Activated naive CD8-positive, alpha-beta T cell (primary cell): ENCODE measurements at regions not wholly inside any gene's neighbourhood (a gene's known extent, or its start where the extent isn't known, plus 50 kb on each side); places are given as distances from the start of the nearest gene placed in this dataset.
"Not testable (repeated sequence)": the region's sequence is repeated elsewhere in the genome, so short reads cannot be mapped to it uniquely, and the experiment has no call there.

Experiments
- H3K27ac Mint-ChIP-seq: one replicate; pipeline ENCODE4 v1.8.0; 2021; ENCODE audit warnings: mixed read lengths
- H3K27me3 Mint-ChIP-seq: one replicate; pipeline ENCODE4 v1.8.0; 2021; ENCODE audit warnings: mixed read lengths
- H3K36me3 Mint-ChIP-seq: one replicate; pipeline ENCODE4 v1.8.0; 2021; ENCODE audit warnings: mixed read lengths
- H3K4me1 Mint-ChIP-seq: one replicate; pipeline ENCODE4 v1.8.0; 2021; ENCODE audit warnings: low read depth, mixed read lengths
- H3K4me3 Mint-ChIP-seq: one replicate; pipeline ENCODE4 v1.8.0; 2021; ENCODE audit warnings: mild to moderate bottlenecking, mixed read lengths
- H3K9me3 Mint-ChIP-seq: one replicate; pipeline ENCODE4 v1.8.0; 2021; ENCODE audit warnings: low read depth, mixed read lengths

GRCh38 chr13:90702050-90702449 is 645.4 kb upstream of the MIR17HG start:
- H3K27ac Mint-ChIP-seq = no peak overlapping the region
- no peak overlapping the region for H3K4me3 Mint-ChIP-seq

DNA sequence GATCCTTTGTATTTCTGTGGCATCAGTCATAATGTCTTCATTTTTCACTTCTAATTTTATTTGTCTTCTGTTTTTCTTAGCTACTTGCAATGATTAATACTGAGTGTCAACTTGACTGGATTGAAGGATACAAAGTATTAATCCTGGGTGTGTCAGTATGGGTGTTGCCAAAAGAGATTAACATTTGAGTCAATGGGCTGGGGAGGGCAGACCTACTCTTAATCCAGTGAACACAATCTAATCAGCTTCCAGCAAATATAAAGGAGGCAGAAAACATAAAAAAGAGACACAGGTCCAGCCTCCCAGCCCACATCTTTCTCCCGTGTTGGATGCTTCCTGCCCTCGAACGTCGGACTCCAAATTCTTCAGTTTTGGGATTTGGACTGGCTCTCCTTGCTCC is 640.9 kb upstream of the MIR17HG start:
- Mint-ChIP-seq H3K4me1 (no peaks in the 10 kb centered on the region), H3K27me3 (no peaks in the 10 kb centered on the region), H3K9me3 (no peaks in the 10 kb centered on the region)

More at GRCh38 chr13:90702050-90702449, 645.4 kb upstream of the MIR17HG start:
- H3K36me3 Mint-ChIP-seq = no peaks in the 10 kb centered on the region
- no peaks in the 10 kb centered on the region for H3K4me1 Mint-ChIP-seq
- no peaks in the 10 kb centered on the region for H3K27me3 Mint-ChIP-seq
- no peaks in the 10 kb centered on the region for H3K9me3 Mint-ChIP-seq

GRCh38 chr13:90708128-90708527 is 639.4 kb upstream of the MIR17HG start:
- no peak overlapping the region for H3K4me3 Mint-ChIP-seq
- H3K27ac Mint-ChIP-seq = no peak overlapping the region

More for the DNA sequence above, 640.9 kb upstream of the MIR17HG start:
- no peak overlapping the region for H3K27ac Mint-ChIP-seq
- no peak overlapping the region for H3K4me3 Mint-ChIP-seq
- no peaks in the 10 kb centered on the region for H3K36me3 Mint-ChIP-seq

GRCh38 chr13:90709319-90709718 is 638.2 kb upstream of the MIR17HG start:
- H3K9me3 Mint-ChIP-seq = no peaks in the 10 kb centered on the region
- no peak overlapping the region for H3K4me3 Mint-ChIP-seq
- H3K4me1 Mint-ChIP-seq = no peaks in the 10 kb centered on the region
- H3K27me3 Mint-ChIP-seq = no peaks in the 10 kb centered on the region
- no peaks in the 10 kb centered on the region for H3K36me3 Mint-ChIP-seq
- no peak overlapping the region for H3K27ac Mint-ChIP-seq

More at GRCh38 chr13:90708128-90708527, 639.4 kb upstream of the MIR17HG start:
- Mint-ChIP-seq H3K4me1 (no peaks in the 10 kb centered on the region), H3K27me3 (no peaks in the 10 kb centered on the region), H3K36me3 (no peaks in the 10 kb centered on the region), H3K9me3 (no peaks in the 10 kb centered on the region)

- H3K9me3 Mint-ChIP-seq = no peaks in the 10 kb centered on the region
- H3K27me3 Mint-ChIP-seq = no peaks in the 10 kb centered on the region
- no peak overlapping the region for H3K4me3 Mint-ChIP-seq
Observed at GRCh38 chr13:90710164-90710759, 637.2 kb upstream of the MIR17HG start.

DNA sequence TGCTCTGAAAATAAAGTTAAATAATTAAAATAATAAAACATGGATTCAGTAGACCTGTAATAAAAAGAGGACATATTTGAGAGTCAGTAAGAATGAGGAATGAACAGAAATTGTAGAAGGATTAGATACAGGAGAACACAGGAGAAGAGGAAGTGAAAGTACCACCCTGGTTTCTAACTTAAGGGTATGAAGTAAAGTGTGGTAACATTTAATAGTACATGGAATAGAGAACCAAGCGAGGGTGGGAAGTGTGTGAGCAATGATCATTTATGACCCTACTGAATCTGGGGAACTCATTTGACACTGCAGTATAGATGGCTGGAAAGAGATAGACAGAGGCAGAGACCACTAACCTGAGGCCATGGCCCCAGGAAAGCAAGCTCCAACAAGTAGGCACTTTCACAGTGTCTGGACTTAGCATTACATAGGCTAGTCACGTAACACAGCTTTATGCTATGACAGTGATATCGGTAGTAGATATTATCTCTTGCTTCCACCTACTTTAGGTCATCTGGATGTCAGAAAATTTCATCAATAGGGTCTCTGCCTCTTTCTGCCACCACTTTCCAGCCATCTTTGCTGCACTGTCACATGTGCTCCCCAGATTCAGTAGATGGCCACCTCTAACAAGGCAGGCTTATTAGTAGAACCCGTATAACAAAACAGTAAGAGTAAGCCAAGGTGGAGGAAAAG is 633.9 kb upstream of the MIR17HG start:
- no peak overlapping the region for H3K4me3 Mint-ChIP-seq
- no peaks in the 10 kb centered on the region for H3K9me3 Mint-ChIP-seq
- H3K27ac Mint-ChIP-seq = no peak overlapping the region
- H3K4me1 Mint-ChIP-seq = no peaks in the 10 kb centered on the region
- no peaks in the 10 kb centered on the region for H3K36me3 Mint-ChIP-seq
- H3K27me3 Mint-ChIP-seq = no peaks in the 10 kb centered on the region

More at GRCh38 chr13:90710164-90710759, 637.2 kb upstream of the MIR17HG start:
- Mint-ChIP-seq H3K4me1 (no peaks in the 10 kb centered on the region), H3K36me3 (no peaks in the 10 kb centered on the region), H3K27ac (no peak overlapping the region)

GRCh38 chr13:90715485-90715884 is 632.0 kb upstream of the MIR17HG start:
- H3K9me3 Mint-ChIP-seq = no peaks in the 10 kb centered on the region
- no peaks in the 10 kb centered on the region for H3K27me3 Mint-ChIP-seq
- no peak overlapping the region for H3K27ac Mint-ChIP-seq
- no peaks in the 10 kb centered on the region for H3K4me1 Mint-ChIP-seq
- H3K4me3 Mint-ChIP-seq = no peak overlapping the region
- H3K36me3 Mint-ChIP-seq = no peaks in the 10 kb centered on the region

- Mint-ChIP-seq H3K36me3 (no peaks in the 10 kb centered on the region), H3K27ac (no peak overlapping the region), H3K27me3 (no peaks in the 10 kb centered on the region), H3K4me1 (no peaks in the 10 kb centered on the region), H3K4me3 (no peak overlapping the region), H3K9me3 (peaks cover 6% of the 10 kb centered on the region)
Observed at GRCh38 chr13:90717451-90717936, 630.0 kb upstream of the MIR17HG start.

- Mint-ChIP-seq H3K4me1 (no peaks in the 10 kb centered on the region), H3K36me3 (no peaks in the 10 kb centered on the region), H3K9me3 (peaks cover 9% of the 10 kb centered on the region), H3K27me3 (no peaks in the 10 kb centered on the region), H3K27ac (no peak overlapping the region), H3K4me3 (no peak overlapping the region)
Observed at GRCh38 chr13:90719461-90719860, 628.0 kb upstream of the MIR17HG start.

GRCh38 chr13:90721937-90722336 is 625.5 kb upstream of the MIR17HG start:
- Mint-ChIP-seq H3K27me3 (no peaks in the 10 kb centered on the region), H3K4me1 (no peaks in the 10 kb centered on the region), H3K4me3 (no peak overlapping the region), H3K9me3 (peaks cover 9% of the 10 kb centered on the region), H3K27ac (no peak overlapping the region), H3K36me3 (no peaks in the 10 kb centered on the region)

DNA sequence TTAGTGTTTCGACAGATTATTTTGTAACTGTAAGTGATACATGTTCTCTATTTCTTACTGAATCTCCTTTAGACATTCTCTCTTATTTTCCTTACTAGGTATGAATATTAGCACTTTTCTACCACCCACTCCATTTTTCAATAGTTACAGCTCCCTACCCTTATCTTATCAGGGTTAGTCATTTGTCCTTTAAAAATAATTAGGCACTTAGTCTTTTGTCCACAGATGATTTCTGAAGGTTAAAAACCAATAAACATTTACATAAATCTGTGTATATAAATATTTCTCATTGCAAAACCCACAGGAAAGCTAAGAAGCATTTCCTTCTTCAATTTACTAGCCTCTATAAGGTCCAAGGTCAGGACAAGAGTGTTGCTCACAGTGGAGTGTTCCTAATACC is 624.1 kb upstream of the MIR17HG start:
- Mint-ChIP-seq H3K4me1 (no peaks in the 10 kb centered on the region), H3K4me3 (no peak overlapping the region), H3K36me3 (no peaks in the 10 kb centered on the region), H3K27ac (no peak overlapping the region), H3K9me3 (peaks cover 9% of the 10 kb centered on the region), H3K27me3 (no peaks in the 10 kb centered on the region)

DNA sequence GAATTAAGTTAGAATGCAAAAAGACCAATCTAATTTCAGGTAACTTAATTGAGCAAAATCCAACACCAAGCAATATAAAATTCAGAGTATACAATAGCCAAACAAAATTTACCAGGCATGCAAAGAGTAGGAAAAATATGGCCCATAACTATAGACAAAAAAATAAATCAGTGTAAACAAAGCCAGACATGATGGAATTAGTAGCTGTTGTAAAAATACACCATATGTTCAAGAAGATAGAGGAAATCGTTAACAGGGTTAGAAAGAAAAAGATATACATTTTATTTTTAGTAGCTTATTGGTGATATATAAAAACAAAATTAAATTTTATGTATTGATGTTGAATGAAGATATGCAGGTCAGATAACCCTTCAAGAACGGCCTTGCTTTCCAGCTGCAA is 621.1 kb upstream of the MIR17HG start:
- H3K27ac Mint-ChIP-seq = no peak overlapping the region
- peaks cover 7% of the 10 kb centered on the region for H3K9me3 Mint-ChIP-seq
- H3K4me1 Mint-ChIP-seq = no peaks in the 10 kb centered on the region
- H3K36me3 Mint-ChIP-seq = no peaks in the 10 kb centered on the region
- H3K27me3 Mint-ChIP-seq = no peaks in the 10 kb centered on the region
- no peak overlapping the region for H3K4me3 Mint-ChIP-seq

DNA sequence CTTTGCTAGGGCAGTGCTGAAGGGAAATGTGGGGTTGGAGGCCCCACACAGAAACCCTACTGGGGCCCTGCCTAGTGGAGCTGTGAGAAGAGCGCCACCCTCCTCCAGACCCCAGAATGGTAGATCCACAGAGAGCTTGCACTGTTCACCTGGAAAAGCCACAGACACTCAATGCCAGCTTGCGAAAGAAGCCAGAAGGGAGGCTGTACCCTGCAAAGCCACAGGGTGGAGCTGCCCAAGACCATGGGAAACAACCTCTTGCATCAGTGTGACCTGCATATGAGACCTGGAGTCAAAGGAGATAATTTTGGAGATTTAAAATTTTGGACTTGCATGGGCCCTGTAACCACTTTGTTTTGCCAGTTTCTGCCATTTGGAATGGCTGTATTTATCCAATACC is 615.4 kb upstream of the MIR17HG start:
- Mint-ChIP-seq H3K27ac (no peak overlapping the region), H3K36me3 (no peaks in the 10 kb centered on the region), H3K9me3 (peaks cover 8% of the 10 kb centered on the region)

DNA sequence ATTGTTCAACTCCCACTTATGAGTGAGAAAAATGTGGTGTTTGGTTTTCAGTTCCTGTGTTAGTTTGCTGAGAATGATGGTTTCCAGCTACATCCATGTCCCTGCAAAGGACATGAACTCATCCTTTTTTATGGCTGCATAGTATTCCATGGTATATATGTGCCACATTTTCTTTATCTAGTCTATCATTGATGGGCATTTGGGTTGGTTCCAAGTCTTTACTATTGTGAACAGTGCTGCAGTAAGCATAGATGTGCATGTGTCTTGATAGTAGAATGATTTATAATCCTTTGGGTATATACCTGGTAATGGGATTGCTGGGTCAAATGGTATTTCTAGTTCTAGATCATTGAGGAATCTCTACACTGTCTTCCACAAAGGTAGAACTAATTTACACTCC is 613.0 kb upstream of the MIR17HG start:
- not testable (repeated sequence) for H3K36me3 Mint-ChIP-seq, H3K27me3 Mint-ChIP-seq, H3K4me3 Mint-ChIP-seq, H3K4me1 Mint-ChIP-seq, H3K27ac Mint-ChIP-seq, H3K9me3 Mint-ChIP-seq

More for the DNA sequence above, 615.4 kb upstream of the MIR17HG start:
- H3K4me1 Mint-ChIP-seq = no peaks in the 10 kb centered on the region
- H3K4me3 Mint-ChIP-seq = no peak overlapping the region
- H3K27me3 Mint-ChIP-seq = no peaks in the 10 kb centered on the region

GRCh38 chr13:90738881-90739280 is 608.6 kb upstream of the MIR17HG start:
- Mint-ChIP-seq H3K27ac (no peak overlapping the region), H3K4me1 (no peaks in the 10 kb centered on the region), H3K36me3 (no peaks in the 10 kb centered on the region), H3K4me3 (no peak overlapping the region), H3K27me3 (no peaks in the 10 kb centered on the region), H3K9me3 (peaks cover 3% of the 10 kb centered on the region)

DNA sequence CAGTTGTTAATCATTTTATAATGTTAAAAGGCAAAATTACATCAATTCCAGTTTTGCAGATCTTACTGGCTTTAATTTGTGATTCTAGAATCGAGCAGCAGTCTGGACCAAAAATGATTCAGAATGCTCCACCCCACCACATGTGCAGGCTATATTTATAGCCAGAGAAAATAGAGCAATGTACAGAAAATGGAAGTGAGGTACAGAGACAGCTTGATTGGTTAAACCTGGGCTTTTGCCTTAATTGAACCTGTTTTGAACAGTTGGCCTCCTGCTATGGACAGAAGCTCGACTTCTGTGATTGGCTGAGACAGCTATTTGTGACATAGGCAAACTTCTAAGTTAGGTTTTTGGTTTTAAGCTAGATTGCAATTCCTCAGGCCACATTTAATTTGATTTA is 607.4 kb upstream of the MIR17HG start:
- H3K4me3 Mint-ChIP-seq = no peak overlapping the region
- H3K27ac Mint-ChIP-seq = no peak overlapping the region
- no peaks in the 10 kb centered on the region for H3K36me3 Mint-ChIP-seq
- no peaks in the 10 kb centered on the region for H3K27me3 Mint-ChIP-seq
- no peaks in the 10 kb centered on the region for H3K4me1 Mint-ChIP-seq
- peaks cover 3% of the 10 kb centered on the region for H3K9me3 Mint-ChIP-seq
